ENCODE measurements at regions not wholly inside any gene's neighbourhood (a gene's known extent, or its start where the extent isn't known, plus 50 kb on each side); places are given as distances from the start of the nearest gene placed in this dataset.

- no peak for TF ChIP-seq USF1 (IDR thresholded peaks at IDR 0.05; ENCODE audit: borderline replicate concordance, extremely low read length, insufficient read depth, low read depth, low read length)
Measured at GRCh38 chr16:63719926-63720325, 1401.9 kb downstream of the CDH11 start (continued).

- in situ Hi-C loops (cut with MboI), result no loop called here
- Histone ChIP-seq H3K4me3 (no peak overlapping the region), H3K79me2 (ENCODE audit: control insufficient read depth, insufficient read depth, low read length) (no peaks in the 10 kb centered on the region), H3K36me3 (ENCODE audit: control insufficient read depth in 2 of 2, insufficient read depth in 2 of 2, low read length in 1 of 2) (no peaks in the 10 kb centered on the region), H3K27ac (ENCODE audit: control insufficient read depth, insufficient read depth) (no peak overlapping the region), H3K4me1 (ENCODE audit: control insufficient read depth, insufficient read depth, low read length) (no peaks in the 10 kb centered on the region), H2AFZ (ENCODE audit: control insufficient read depth, low read depth, low read length) (no peak overlapping the region), H3K9me3 (replicated peaks; ENCODE audit: control insufficient read depth, insufficient read depth, low read length) (no peaks in the 10 kb centered on the region), H3K27me3 (replicated peaks in 1 of 2; ENCODE audit: control insufficient read depth in 2 of 2, insufficient read depth in 2 of 2, low read length in 1 of 2) (no peaks in the 10 kb centered on the region), H4K20me1 (ENCODE audit: control insufficient read depth, insufficient read depth) (no peaks in the 10 kb centered on the region), H3K9ac (ENCODE audit: control insufficient read depth, insufficient read depth, low read length) (no peak overlapping the region), H3K4me2 (ENCODE audit: control insufficient read depth, insufficient read depth) (no peak overlapping the region)
- intact Hi-C loops (cut with micrococcal nuclease; ENCODE audit: unreplicated experiment), result no loop called here
- DNase-seq (ENCODE audit: low read depth, low spot score), result no peak
- ChIA-PET CTCF (no interaction called here), POLR2A (no interaction called here), SMC1A (ENCODE audit: uncharacterized antibody, unreplicated experiment) (no interaction called here), RAD21 (ENCODE audit: unreplicated experiment) (no interaction called here)
- TF ChIP-seq PAX8 (IDR thresholded peaks at IDR 0.05) (no peak), RELA (IDR thresholded peaks at IDR 0.05; ENCODE audit: borderline replicate concordance, partially characterized antibody) (no peak), NFIC (IDR thresholded peaks at IDR 0.05; ENCODE audit: low read depth, low read length) (no peak), EP300 (IDR thresholded peaks at IDR 0.05; ENCODE audit: borderline replicate concordance in 1 of 2, control insufficient read depth in 1 of 2, low read depth in 2 of 2, low read length in 2 of 2) (no peak), HDAC6 (IDR thresholded peaks at IDR 0.05; ENCODE audit: unreplicated experiment) (no peak), TARDBP (IDR thresholded peaks at IDR 0.05; ENCODE audit: borderline replicate concordance) (no peak), USF1 (IDR thresholded peaks at IDR 0.05; ENCODE audit: borderline replicate concordance, extremely low read length, insufficient read depth, low read depth, low read length) (no peak)
- no peak for FAIRE-seq
- no TSS peak for BruUV-seq (replicated peaks)
- ATAC-seq, result no peak
Measured at GRCh38 chr16:63717806-63718205, 1404.1 kb downstream of the CDH11 start.
